Loucy (cell line): ENCODE measurements at regions not wholly inside any gene's neighbourhood (a gene's known extent, or its start where the extent isn't known, plus 50 kb on each side); places are given as distances from the start of the nearest gene placed in this dataset.

ENCODE experiments used
- CTCF ChIP-seq: fragments of 200-600 bp; sonication (generic); conservative IDR thresholded peaks from 2 replicates; pipeline ENCODE4 v1.5.1; 2014; ENCODE audit warnings: mild to moderate bottlenecking, antibody characterized with exemption, low read length
- EZH2phosphoT487 ChIP-seq: fragments of 200-600 bp; IDR thresholded peaks from 2 replicates; pipeline ENCODE4 v1.6.1; 2018; ENCODE audit warnings: antibody characterized with exemption, mild to moderate bottlenecking, moderate library complexity, borderline replicate concordance

DNA sequence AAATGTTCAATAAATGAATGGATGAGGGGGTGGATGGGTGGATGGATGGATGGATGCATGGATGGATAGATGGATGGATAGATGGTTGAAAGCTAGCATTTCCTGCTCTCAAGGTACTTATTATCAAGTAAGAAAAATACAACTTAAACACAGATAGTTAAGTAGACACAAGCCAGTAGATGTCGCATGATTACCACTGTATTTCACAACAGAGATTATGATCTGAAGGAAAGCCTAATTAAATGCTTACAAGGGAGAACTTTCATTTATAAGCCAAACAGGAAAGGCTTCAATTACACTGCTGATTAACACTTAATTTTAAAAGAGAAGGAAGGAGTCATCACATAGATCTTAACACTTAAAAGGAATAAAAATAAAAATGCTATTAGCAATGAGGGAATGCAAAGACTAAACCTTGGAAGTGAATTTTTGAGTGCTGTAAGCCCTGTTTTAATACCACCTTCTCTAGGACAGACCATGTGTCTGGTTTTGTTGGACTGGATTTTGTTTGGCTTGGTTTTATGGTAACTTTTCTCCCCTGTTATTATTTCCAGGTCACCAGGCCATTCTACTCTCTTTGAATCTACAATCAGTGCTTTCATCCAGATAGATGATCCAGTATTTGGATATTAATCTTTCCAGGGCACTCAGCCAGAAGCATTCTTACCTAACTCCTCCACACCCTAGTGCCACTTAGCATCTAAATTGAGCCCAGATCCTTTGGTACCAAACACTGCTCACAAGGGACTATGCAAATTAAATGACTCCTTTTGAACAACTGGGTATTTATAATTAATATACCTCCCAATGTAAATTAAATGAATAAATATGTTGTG is 75.5 kb upstream of the SLC39A8 start:
- no peak for TF ChIP-seq EZH2phosphoT487
- peak; percentile 67 for TF ChIP-seq CTCF
